Mucosa of gallbladder (tissue), 1 donor: ENCODE measurements at regions not wholly inside any gene's neighbourhood (a gene's known extent, or its start where the extent isn't known, plus 50 kb on each side); places are given as distances from the start of the nearest gene placed in this dataset.
"Not testable (repeated sequence)": the region's sequence is repeated elsewhere in the genome, so short reads cannot be mapped to it uniquely, and the experiment has no call there.

Experiments
- DNase-seq: peaks from one replicate; pipeline ENCODE4 v3.0.0-alpha.2; 2020; ENCODE audit warnings: low spot score
- donor health status: DM: no; HTN: no; CAD: no.

DNA sequence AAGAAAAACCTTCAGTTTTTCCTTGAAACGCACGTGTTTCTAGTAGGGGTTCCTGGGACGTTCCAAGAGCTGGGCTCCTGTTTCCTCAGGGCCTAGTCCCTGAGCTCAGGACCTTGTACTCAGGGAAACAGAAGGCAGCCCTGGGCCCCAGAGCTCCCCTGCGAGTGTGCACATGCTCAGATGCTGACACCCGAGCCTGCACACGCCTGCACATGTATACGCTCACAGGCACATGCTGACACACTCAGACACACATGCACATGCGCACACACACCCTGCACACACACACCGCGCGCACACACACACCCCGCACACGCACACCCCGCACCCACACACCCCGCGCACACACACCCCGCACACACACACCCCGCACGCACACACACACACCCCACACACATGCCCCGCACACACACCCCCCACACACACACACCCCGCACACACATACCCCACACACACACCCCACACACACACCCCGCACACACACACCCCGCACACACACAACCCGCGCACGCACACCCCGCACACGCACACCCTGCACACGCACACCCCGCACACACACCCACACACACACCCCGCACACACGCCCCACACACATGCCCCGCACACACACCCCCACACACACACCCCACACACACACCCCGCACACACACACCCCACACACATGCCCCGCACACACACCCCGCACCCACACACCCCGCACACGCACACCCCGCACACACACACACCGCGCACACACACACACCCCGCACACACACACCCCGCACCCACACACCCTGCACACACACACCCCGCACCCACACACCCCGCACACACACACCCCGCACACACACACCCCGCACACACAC, 52.2 kb downstream of the CALML3 start:
- no peak for DNase-seq

DNA sequence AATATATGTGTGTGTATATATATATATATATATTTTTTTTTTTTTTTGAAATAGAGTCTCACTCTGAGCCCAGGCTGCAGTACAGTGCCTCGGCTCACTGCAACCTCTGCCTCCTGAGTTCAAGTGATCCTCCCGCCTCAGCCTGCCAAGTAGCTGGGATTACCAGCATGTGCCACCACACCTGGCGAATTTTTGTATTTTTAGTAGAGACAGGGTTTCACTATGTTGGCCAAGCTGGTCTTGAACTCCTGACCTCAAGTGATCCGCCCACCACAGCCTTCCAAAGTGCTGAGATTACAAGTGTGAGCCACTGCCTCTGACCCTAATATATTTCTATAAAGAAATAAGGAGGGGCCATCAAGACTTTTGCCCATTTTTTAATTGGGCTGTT, 55.3 kb downstream of the CALML3 start:
- not testable (repeated sequence) for DNase-seq

DNA sequence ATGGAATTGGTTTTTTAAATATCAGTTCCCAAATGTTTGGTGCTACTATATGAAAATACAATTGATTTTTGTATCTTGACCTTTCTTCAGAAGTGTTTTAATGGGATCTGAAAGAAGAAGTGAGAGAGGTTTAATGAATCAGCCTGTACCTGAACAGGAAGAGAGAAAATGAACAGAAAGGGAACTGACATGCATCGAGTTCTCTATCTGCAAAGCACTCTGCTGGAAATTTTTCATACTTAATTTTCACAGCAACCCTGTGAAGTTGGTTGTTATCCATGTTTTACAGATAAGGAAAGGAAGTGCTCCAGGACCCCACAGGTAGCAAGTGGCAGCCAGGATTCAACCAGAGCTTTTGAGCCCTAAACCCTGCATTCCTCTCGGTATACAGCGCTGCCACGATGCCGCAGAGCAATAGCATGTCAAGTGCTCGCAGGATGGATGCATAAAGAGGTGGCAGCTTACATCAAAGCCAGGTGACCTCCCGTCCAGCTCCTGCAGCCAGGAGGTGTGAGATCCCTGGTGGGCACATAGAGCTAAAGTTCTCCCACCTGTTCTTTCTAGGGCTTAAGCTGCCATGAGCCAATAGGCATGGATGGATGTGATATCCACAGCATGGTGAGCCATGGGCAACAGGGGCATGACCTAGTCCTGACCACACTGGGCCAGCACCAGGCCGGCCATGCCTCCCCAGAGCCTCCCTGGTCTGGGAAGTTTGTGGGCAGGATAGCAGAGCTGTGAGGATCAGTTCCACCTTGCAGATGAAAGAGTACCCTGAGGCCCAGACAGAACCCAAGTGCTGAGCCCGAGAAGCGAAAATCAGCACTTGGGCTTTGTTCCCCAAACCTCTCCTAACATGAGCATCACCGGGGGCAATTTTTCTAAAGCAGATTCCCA, 57.2 kb downstream of the CALML3 start:
- DNase-seq = no peak

DNA sequence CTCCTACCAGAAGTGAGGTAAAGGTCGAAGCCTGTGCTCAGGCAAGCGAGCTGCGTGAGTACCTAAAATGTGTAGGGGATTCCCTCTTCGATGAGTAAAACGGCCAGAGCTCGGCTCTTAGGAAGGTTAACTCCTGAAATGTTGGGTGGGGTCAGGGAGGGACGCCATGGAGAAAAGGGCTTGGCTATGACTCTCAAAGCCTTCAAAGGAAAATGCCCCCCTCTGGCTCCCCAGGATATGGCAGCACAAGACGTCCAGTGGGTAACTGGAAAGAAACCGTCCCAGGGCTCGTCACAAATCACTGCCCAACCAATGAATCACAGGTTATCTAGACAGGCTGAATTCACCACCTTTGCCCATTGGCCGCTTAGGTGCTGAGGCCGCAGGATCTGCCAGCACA, 58.0 kb downstream of the CALML3 start:
- no peak for DNase-seq

DNA sequence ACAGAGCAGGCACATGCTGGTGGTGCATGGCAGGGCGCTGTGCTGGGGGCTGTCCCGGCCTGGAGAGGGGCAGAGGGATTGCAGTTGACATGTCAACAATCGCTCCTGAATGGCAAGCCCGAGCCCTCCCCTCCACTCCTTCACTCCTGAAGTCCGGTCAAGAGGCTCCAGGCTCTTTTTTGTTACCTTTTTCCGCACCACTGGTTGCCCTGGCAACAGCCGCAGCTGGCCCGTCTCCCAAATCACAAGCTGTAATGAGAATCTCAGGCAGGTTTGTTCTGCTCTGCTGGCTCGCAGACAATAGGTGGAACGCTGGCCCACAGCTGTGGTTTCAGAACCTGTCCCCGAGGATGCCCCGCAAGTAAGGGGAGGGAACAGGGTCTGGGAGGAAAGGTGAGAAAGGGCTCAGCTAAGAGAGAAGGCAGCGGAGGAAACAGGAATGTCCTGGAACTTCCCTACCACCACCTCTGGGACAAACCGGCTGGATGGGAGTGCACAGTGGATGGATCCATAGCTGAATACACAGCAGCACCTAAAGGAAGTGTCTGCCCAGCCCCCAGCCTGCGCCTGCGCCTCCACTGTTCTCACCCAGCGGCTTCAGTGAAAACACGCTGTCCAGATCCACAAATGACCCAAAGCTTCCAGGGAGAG, 58.9 kb downstream of the CALML3 start:
- peak; percentile 31 for DNase-seq

DNA sequence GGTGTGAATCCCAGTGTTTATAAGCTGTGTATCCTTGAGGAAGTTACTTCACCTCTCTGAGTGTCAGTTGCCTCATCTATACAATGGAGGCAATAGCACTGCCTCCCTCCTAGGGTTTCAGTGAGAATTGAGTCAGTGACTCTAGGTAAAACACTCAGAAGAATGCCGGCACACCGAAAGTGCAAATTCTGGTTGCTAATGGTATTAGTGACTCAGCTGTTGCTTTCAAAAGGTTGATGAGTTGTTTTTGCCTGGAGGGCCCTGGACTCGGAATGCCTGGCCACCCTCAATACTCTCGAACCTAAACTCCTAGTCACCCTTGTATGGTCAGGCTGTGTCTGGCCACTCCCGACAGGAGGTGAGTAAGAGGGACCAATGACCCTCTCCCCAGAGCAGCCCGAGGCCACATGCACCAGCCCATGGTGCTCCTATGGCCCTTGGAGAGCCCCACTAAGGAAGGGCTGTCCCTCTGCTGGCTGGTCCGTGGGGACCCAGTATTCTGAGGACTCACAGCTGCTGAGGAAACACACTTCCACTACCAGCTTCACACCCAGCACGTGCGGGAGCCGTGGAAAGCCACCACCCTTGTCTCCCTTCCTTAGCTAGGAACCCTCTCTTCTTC, 60.2 kb downstream of the CALML3 start:
- no peak for DNase-seq

DNA sequence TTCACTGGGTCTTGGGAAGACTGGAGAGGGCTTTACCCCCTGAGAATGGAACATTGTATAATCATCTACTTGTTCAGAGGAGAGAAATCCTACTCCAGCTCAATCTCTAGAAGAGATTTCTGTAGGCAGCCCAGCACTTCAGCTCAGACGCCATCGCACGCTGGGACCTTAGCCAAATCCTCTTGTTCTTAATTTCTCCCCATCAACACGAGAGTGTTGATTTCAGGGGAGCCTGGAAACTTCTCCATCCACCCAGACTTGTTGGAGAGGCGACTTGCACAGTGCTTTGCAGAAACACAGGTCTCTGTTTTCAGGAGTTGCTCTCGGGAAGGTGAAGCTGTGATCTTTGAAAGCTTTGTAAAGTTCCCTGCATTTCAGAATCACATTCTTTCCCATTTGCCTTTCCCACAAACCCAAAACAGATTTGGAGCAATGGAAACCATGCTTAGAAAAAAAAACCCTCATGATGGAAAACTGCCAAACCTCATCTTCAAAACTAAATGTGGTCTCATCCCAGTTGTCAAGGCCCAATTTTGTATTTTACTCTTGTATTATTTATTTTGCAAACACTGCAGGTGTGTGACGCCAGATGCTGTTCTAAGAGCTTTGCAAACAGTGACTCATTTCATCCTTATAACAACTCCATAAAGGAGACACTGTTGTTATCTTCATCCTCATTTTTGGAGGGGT, 60.9 kb downstream of the CALML3 start:
- DNase-seq = no peak

DNA sequence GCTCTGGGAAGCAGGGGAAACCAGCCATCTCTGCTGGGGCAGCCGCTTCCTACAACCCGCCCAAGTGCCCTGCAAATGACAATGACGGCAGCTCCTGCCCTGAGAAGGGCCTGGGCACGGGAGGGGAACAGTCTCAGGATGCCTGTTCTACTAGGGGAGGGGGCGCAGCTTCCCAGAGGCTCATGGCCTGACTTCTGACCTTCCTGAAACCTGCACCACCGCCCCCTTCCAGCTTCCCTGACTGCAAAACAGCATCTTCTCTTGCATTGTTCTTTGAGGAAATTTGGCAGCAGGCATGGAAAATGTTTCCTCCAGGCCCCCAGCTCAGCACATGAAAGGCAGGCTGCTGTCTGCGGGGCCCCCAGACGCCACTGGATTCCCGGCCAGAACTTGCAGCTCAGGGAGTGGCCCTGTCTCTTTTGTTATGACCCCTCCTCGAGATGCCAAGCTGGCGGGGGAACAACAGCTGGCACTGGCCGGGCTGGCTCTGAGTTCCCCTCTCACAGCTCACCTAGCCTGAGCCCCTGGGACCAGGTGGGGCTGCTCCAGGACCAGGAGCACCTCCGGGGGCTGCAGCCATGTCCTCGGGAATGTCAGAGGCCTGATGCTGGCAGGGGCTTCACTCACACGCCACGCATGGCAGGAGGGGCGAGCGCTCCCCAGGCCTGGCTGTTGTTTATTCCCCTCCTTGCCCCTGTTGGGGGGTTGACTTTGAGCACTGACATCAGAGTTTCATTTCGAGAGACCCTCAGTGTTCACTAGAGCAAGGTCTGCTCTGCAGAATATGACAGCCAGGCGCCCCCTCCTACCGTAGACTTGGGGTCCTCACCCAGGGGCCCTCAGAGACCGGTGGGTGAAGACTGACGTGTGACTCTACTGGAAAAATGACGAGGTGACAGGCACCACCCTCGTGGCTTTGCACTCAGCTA, 62.7 kb downstream of the CALML3 start:
- no peak for DNase-seq

DNA sequence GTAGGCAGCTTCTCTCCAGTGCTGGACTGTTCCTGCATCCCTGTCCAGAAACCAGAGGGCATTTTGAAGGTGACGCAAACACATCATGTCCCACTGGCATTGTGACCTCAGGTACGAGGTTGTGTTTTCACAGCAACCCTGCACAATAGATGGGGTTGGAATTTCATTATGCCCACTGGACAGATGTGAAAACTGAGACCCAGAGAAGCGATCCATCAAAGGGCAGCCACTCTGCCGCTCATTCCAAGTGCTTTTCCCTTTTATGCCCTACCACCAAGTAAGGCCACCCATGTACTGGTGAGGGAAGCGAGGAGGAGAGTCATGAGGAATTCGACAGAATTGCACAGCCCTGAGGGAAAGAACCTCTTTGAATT, 63.3 kb downstream of the CALML3 start:
- DNase-seq = no peak

DNA sequence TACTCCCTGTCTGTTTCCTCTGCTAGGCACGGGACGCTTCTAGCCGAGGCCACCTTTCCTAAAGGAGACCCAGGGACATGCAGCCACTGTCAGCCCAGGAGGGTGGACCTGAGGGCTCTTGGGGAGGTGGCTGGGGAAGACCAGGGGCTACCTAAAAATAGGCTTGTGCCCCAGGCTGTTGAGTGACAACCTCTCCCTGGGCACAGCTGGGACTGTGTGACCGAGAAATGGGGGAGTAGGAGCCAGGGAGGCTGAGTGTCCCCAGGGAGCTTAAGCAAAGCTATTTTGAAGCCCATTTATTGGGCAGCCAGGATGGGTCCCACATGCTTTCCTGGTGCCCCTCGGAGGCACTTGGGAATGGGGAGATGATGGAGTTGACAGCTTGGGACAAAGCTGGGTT, 63.8 kb downstream of the CALML3 start:
- DNase-seq = no peak
